Osteocyte (in vitro differentiated cells): ENCODE measurements at regions not wholly inside any gene's neighbourhood (a gene's known extent, or its start where the extent isn't known, plus 50 kb on each side); places are given as distances from the start of the nearest gene placed in this dataset.

Experiments
- DNase-seq: peaks from one replicate; pipeline ENCODE4 v3.0.0; 2021; ENCODE audit warnings: mixed read lengths; ENCODE audit not compliant: unreplicated experiment; ENCODE audit errors: extremely low spot score
- H3K27ac Mint-ChIP-seq: one replicate; pipeline ENCODE4 v1.8.0; 2021; ENCODE audit warnings: mild to moderate bottlenecking, mixed read lengths; ENCODE audit not compliant: unreplicated experiment
- H3K27me3 Mint-ChIP-seq: one replicate; pipeline ENCODE4 v1.8.0; 2021; ENCODE audit warnings: mixed read lengths; ENCODE audit not compliant: unreplicated experiment
- H3K36me3 Mint-ChIP-seq: one replicate; pipeline ENCODE4 v1.8.0; 2021; ENCODE audit warnings: mixed read lengths; ENCODE audit not compliant: unreplicated experiment
- H3K4me1 Mint-ChIP-seq: one replicate; pipeline ENCODE4 v1.8.0; 2021; ENCODE audit warnings: mixed read lengths; ENCODE audit not compliant: unreplicated experiment
- H3K4me3 Mint-ChIP-seq: one replicate; pipeline ENCODE4 v1.8.0; 2021; ENCODE audit warnings: mild to moderate bottlenecking, moderate library complexity, mixed read lengths; ENCODE audit not compliant: unreplicated experiment
- H3K9me3 Mint-ChIP-seq: one replicate; pipeline ENCODE4 v1.8.0; 2021; ENCODE audit warnings: mixed read lengths; ENCODE audit not compliant: unreplicated experiment
- TF ChIP-seq, protein P1 (sequence below): fragments of 200-600 bp; sonication (generic); IDR thresholded peaks from 2 replicates; pipeline ENCODE4 v1.5.0; 2021; ENCODE audit warnings: antibody characterized with exemption, mild to moderate bottlenecking, moderate library complexity

GRCh38 chr13:56697011-56697410 lies 443.7 kb upstream of the PRR20A start:
- H3K27me3 Mint-ChIP-seq = no peaks in the 10 kb centered on the region
- no peak for DNase-seq
- no peak overlapping the region for H3K4me3 Mint-ChIP-seq
- H3K36me3 Mint-ChIP-seq = no peaks in the 10 kb centered on the region
- H3K4me1 Mint-ChIP-seq = no peaks in the 10 kb centered on the region
- peaks cover 16% of the 10 kb centered on the region for H3K9me3 Mint-ChIP-seq
- no peak overlapping the region for H3K27ac Mint-ChIP-seq
- TF ChIP-seq, protein P1, sequence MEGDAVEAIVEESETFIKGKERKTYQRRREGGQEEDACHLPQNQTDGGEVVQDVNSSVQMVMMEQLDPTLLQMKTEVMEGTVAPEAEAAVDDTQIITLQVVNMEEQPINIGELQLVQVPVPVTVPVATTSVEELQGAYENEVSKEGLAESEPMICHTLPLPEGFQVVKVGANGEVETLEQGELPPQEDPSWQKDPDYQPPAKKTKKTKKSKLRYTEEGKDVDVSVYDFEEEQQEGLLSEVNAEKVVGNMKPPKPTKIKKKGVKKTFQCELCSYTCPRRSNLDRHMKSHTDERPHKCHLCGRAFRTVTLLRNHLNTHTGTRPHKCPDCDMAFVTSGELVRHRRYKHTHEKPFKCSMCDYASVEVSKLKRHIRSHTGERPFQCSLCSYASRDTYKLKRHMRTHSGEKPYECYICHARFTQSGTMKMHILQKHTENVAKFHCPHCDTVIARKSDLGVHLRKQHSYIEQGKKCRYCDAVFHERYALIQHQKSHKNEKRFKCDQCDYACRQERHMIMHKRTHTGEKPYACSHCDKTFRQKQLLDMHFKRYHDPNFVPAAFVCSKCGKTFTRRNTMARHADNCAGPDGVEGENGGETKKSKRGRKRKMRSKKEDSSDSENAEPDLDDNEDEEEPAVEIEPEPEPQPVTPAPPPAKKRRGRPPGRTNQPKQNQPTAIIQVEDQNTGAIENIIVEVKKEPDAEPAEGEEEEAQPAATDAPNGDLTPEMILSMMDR = no peak

- H3K27me3 Mint-ChIP-seq = no peaks in the 10 kb centered on the region
- H3K4me3 Mint-ChIP-seq = no peak overlapping the region
- H3K36me3 Mint-ChIP-seq = no peaks in the 10 kb centered on the region
- no peak for DNase-seq
- peaks cover 13% of the 10 kb centered on the region for H3K9me3 Mint-ChIP-seq
- TF ChIP-seq, protein P1 = no peak
- no peak overlapping the region for H3K27ac Mint-ChIP-seq
- no peaks in the 10 kb centered on the region for H3K4me1 Mint-ChIP-seq
Observed at GRCh38 chr13:56700324-56700723, 440.4 kb upstream of the PRR20A start.

DNA sequence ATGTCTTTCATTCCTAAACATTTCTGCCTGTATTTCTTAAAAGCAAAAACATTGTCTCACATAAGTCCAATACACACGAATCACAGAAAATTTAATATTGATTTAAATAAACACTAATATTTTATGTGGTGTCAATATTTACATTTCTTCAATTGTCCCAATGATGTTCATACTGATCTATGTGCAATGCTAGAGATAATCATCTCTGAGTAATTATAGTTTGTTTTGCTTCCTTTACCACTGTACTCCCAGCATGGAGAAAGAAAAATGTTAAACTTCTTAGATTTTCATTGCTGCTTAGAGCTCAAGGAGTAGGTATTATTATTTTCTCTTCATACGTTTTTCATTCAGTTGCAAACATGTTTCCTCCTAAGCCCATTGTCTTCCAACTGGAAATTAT lies 434.2 kb upstream of the PRR20A start:
- H3K27me3 Mint-ChIP-seq = no peaks in the 10 kb centered on the region
- H3K36me3 Mint-ChIP-seq = no peaks in the 10 kb centered on the region
- DNase-seq = no peak
- no peak overlapping the region for H3K27ac Mint-ChIP-seq
- no peak overlapping the region for H3K4me3 Mint-ChIP-seq
- H3K4me1 Mint-ChIP-seq = no peaks in the 10 kb centered on the region
- peaks cover 6% of the 10 kb centered on the region for H3K9me3 Mint-ChIP-seq
- TF ChIP-seq, protein P1 = no peak

DNA sequence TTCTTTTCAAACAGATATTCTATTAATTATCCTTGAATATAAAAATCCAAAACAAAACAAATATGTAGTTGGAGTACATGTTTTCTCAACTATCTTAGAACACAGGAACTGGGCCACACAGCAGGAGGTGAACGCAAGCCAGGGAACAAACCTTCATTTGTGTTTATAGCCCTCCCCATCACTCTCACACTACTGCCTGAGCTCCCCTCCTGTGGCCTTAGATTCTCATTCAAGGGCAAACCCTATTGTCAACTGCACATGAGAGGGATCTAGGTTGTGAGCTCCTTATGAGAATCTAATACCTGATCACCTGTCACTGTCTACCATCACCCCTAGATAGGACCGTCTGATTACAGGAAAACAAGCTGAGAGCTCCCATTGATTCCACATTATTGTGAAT lies 427.1 kb upstream of the PRR20A start:
- no peak overlapping the region for H3K4me3 Mint-ChIP-seq
- TF ChIP-seq, protein P1 = no peak
- H3K4me1 Mint-ChIP-seq = no peaks in the 10 kb centered on the region
- no peak overlapping the region for H3K27ac Mint-ChIP-seq
- no peaks in the 10 kb centered on the region for H3K36me3 Mint-ChIP-seq
- no peaks in the 10 kb centered on the region for H3K9me3 Mint-ChIP-seq
- no peak for DNase-seq
- no peaks in the 10 kb centered on the region for H3K27me3 Mint-ChIP-seq

- TF ChIP-seq, protein P1 = no peak
- no peak for DNase-seq
- Mint-ChIP-seq H3K27me3 (no peaks in the 10 kb centered on the region), H3K4me3 (no peak overlapping the region), H3K4me1 (no peaks in the 10 kb centered on the region), H3K27ac (no peak overlapping the region), H3K36me3 (no peaks in the 10 kb centered on the region), H3K9me3 (no peaks in the 10 kb centered on the region)
Observed at GRCh38 chr13:56718791-56719190, 421.9 kb upstream of the PRR20A start.
